ENCODE measurements at regions not wholly inside any gene's neighbourhood (a gene's known extent, or its start where the extent isn't known, plus 50 kb on each side); places are given as distances from the start of the nearest gene placed in this dataset.

- intact Hi-C loops (cut with DNase I; ENCODE audit: low total_unique reads) = no loop called here
- no peak for DNase-seq
- Histone ChIP-seq H3K36me3 (no peaks in the 10 kb centered on the region), H3K9me3 (no peaks in the 10 kb centered on the region), H3K4me3 (no peak overlapping the region), H3K4me1 (no peaks in the 10 kb centered on the region), H3K27me3 (no peaks in the 10 kb centered on the region), H3K27ac (no peak overlapping the region)
- TF ChIP-seq CTCF (IDR thresholded peaks at IDR 0.05) = no peak
- TF ChIP-seq POLR2A (IDR thresholded peaks at IDR 0.05) = no peak
Observed at GRCh38 chr16:11465675-11466074, 120.4 kb downstream of the RMI2 start.

- H3K36me3 ChIP-seq = no peaks in the 10 kb centered on the region
- no peaks in the 10 kb centered on the region for H3K4me1 ChIP-seq
- H3K9me3 ChIP-seq = no peaks in the 10 kb centered on the region
- no peak for DNase-seq
- H3K4me3 ChIP-seq = no peak overlapping the region
- intact Hi-C loops (cut with DNase I; ENCODE audit: low total_unique reads) = no loop called here
- H3K27me3 ChIP-seq = no peaks in the 10 kb centered on the region
- H3K27ac ChIP-seq = no peak overlapping the region
- no peak for TF ChIP-seq POLR2A (IDR thresholded peaks at IDR 0.05)
- no peak for TF ChIP-seq CTCF (IDR thresholded peaks at IDR 0.05)
Observed at GRCh38 chr16:11470676-11471415, 115.9 kb downstream of the LITAF start.

GRCh38 chr16:11471548-11471947 is 115.2 kb downstream of the LITAF start:
- no peaks in the 10 kb centered on the region for H3K9me3 ChIP-seq
- TF ChIP-seq CTCF (IDR thresholded peaks at IDR 0.05) (no peak), POLR2A (IDR thresholded peaks at IDR 0.05) (no peak)
- no peak overlapping the region for H3K4me3 ChIP-seq
- DNase-seq = no peak
- H3K27me3 ChIP-seq = no peaks in the 10 kb centered on the region
- no peaks in the 10 kb centered on the region for H3K36me3 ChIP-seq
- intact Hi-C loops (cut with DNase I; ENCODE audit: low total_unique reads) = no loop called here
- H3K27ac ChIP-seq = no peak overlapping the region
- no peaks in the 10 kb centered on the region for H3K4me1 ChIP-seq

GRCh38 chr16:11472410-11472809 is 114.3 kb downstream of the LITAF start:
- H3K9me3 ChIP-seq = no peaks in the 10 kb centered on the region
- H3K27me3 ChIP-seq = no peaks in the 10 kb centered on the region
- no peak overlapping the region for H3K27ac ChIP-seq
- intact Hi-C loops (cut with DNase I; ENCODE audit: low total_unique reads) = no loop called here
- no peak for TF ChIP-seq CTCF (IDR thresholded peaks at IDR 0.05)
- TF ChIP-seq POLR2A (IDR thresholded peaks at IDR 0.05) = no peak
- no peaks in the 10 kb centered on the region for H3K36me3 ChIP-seq
- H3K4me3 ChIP-seq = no peak overlapping the region
- no peak for DNase-seq
- no peaks in the 10 kb centered on the region for H3K4me1 ChIP-seq

GRCh38 chr16:11472851-11473250 is 113.9 kb downstream of the LITAF start:
- DNase-seq = no peak
- no peak overlapping the region for H3K27ac ChIP-seq
- TF ChIP-seq CTCF (IDR thresholded peaks at IDR 0.05) = no peak
- no peak for TF ChIP-seq POLR2A (IDR thresholded peaks at IDR 0.05)
- H3K36me3 ChIP-seq = no peaks in the 10 kb centered on the region
- no peak overlapping the region for H3K4me3 ChIP-seq
- H3K9me3 ChIP-seq = no peaks in the 10 kb centered on the region
- H3K4me1 ChIP-seq = no peaks in the 10 kb centered on the region
- intact Hi-C loops (cut with DNase I; ENCODE audit: low total_unique reads) = no loop called here
- H3K27me3 ChIP-seq = no peaks in the 10 kb centered on the region

All from uterus (tissue), 3 donors.